MM.1S (cell line): ENCODE measurements at regions not wholly inside any gene's neighbourhood (a gene's known extent, or its start where the extent isn't known, plus 50 kb on each side); places are given as distances from the start of the nearest gene placed in this dataset.

ENCODE experiments used
- EZH2phosphoT487 ChIP-seq: fragments of 300-600 bp; sonication (generic); IDR thresholded peaks from 2 replicates; pipeline ENCODE4 v1.6.1; 2018; ENCODE audit warnings: antibody characterized with exemption, low read length
- TF ChIP-seq, protein P1 (sequence below): fragments of 300-600 bp; sonication (generic); IDR thresholded peaks from 2 replicates; pipeline ENCODE4 v1.5.1; 2016; ENCODE audit warnings: antibody characterized with exemption, low read length, mixed read lengths

DNA sequence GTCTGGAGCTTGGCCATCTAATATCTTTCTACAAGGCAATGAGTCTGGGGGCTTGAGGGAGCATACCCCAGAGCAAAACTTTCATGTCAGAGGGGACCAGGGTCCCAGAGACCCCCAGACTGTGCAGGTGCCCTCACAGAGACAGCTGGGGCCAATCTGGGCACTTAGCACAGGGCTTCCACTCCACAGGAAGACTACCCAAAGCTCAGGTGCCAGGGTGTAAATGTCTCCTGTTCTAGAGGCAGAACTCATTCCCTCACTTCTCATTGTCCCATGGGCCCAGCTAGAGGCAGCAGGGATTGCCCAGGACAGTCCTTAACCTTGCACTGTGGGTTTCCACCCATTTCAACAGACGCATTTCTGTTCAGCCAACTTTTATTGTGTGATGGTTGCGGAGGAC lies 246.9 kb downstream of the ACTR3B start:
- TF ChIP-seq, protein P1, sequence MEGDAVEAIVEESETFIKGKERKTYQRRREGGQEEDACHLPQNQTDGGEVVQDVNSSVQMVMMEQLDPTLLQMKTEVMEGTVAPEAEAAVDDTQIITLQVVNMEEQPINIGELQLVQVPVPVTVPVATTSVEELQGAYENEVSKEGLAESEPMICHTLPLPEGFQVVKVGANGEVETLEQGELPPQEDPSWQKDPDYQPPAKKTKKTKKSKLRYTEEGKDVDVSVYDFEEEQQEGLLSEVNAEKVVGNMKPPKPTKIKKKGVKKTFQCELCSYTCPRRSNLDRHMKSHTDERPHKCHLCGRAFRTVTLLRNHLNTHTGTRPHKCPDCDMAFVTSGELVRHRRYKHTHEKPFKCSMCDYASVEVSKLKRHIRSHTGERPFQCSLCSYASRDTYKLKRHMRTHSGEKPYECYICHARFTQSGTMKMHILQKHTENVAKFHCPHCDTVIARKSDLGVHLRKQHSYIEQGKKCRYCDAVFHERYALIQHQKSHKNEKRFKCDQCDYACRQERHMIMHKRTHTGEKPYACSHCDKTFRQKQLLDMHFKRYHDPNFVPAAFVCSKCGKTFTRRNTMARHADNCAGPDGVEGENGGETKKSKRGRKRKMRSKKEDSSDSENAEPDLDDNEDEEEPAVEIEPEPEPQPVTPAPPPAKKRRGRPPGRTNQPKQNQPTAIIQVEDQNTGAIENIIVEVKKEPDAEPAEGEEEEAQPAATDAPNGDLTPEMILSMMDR, result no peak
- no peak for TF ChIP-seq EZH2phosphoT487
